HG03520 (cell line): ENCODE measurements at regions not wholly inside any gene's neighbourhood (a gene's known extent, or its start where the extent isn't known, plus 50 kb on each side); places are given as distances from the start of the nearest gene placed in this dataset.

Experiments
- ATAC-seq: cut with Tn5 transposase; IDR thresholded peaks from one replicate; pipeline ENCODE4 v1.9.1; 2021; ENCODE audit warnings: mild to moderate bottlenecking, moderate library complexity; ENCODE audit not compliant: unreplicated experiment

DNA sequence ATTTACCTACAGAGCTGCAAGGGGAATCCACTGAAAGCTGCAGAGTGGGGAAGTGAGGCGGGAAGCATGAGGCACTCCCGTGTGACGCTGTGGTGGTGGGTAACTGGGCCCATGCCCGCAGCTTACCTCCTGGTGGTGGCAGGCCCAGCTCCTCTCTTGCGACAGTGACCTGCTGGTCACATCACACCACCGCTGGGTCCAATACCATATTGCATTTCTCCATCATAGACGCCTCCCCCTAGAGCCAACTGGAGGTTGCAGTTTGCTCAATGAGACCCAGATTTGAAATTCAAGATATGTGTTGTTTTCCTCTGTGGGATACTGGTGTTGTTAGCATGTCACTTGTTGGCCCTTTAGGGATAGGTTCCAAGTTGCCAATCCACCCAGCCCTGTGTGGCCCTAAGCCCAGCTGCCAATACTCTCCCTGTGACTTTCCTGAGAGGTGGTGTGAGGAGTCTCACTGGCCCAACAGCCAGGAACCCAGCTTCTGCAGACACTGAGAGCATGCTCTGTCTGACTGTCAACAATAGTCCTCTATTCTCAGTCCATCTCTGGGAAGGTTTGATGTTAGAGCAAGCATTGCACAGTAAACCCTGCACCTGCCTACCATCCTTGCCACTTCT, 428.3 kb downstream of the GADD45G start:
- no peak for ATAC-seq

DNA sequence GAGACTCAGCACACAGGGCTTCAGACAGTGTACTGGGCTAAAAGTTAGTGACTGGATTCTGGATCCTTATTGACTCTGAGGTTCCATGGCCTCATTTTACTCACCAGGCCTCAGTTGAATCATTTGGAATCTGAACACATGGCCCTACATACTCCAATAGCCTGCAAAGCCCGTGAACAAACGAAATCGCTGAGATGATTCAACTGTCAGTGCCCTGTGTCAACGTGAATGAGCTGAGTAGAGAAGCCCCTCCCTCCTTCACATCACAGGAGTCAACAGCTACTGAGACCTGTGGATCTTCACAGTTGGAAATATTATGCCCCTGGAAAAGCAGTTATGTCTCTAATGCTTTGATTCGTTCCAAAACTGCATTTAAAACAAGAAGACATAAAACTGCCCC, 429.3 kb downstream of the GADD45G start:
- no peak for ATAC-seq

DNA sequence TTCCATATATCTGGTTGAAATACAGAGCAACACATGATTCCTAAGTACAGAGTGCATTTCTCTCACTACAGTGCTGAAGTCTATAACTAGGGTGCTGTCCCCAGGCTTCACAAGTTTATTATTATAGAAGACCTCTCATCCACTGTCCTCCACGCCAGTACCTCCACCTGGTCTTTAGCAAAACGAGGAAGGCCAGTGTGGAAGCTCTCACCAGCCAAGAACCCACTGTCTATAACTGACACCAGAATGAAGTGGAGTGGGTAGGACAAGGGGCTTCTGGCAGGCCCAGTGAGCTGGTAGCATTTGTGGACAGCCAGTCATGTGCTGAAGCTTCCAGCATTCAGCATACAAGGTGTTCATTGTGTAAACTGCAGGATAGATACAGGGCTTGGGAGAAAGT, 430.7 kb downstream of the GADD45G start:
- no peak for ATAC-seq

DNA sequence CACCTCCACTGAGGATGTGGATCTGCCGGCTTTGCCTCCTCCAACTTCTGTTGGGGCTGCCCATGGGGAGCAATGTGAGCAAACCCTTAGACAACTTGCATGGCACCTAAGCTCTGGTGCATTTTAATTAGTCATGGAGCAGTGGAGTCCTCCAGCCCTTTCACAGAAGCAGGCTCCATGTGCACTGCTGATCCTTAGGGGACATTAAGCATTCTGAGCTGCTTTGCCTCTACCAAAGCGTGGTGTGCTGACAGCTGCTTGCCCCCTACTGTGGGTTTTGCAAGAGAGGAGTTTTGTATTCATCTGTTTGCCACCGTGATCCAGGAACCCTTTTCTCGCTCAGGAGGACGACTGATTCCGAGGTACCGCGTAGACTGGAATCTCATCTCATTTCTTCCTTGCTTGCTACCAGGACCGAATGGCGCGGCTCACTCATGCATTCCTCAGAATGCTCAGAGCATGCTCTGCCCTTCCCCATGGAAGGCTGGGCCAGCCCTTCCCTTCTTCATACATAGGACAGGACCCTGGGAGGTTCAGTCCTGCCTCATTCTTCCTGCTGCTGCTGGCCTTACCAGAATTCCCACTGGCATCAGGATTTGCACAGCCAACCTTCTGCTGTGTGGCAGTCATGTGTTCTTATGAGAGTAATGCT, 432.5 kb downstream of the GADD45G start:
- no peak for ATAC-seq

DNA sequence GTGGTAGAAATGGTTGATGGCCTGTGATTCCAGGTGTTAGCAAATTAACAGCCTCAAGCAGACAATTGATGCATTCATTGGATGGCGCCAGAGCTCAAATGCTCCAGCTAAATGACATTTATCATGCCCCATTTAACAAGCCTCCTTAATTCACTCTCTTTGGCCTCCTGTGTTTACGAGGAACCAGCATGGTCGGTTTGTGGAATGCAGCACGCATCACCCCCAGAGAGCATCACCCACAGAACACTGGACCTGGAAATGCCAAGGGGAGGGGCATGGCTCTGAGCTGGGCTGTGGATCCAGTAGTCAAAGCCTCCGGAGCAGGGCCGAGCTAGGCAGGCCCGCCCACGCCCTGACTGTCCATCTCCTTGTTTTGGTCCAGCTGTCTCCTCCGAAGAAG, 434.0 kb downstream of the GADD45G start:
- no peak for ATAC-seq

DNA sequence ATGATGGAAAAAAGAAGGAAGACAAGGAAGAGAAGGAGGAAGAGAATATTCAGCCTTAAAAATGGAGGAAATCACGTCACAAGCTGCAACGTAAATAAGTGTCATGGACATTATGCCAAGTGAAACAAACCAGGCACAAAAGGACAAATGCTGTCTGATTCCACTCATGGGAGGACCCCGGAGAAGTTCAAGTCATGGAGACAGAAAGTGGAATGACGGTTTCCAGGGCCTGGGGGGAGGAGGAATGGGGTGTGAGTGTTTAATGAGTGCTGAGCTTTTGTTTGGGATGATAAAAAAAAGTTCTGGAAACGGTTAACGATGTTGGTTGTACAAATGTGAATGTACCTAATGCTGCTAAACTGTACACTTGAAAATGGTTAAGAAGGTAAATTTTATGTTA, 439.5 kb downstream of the GADD45G start:
- no peak for ATAC-seq

DNA sequence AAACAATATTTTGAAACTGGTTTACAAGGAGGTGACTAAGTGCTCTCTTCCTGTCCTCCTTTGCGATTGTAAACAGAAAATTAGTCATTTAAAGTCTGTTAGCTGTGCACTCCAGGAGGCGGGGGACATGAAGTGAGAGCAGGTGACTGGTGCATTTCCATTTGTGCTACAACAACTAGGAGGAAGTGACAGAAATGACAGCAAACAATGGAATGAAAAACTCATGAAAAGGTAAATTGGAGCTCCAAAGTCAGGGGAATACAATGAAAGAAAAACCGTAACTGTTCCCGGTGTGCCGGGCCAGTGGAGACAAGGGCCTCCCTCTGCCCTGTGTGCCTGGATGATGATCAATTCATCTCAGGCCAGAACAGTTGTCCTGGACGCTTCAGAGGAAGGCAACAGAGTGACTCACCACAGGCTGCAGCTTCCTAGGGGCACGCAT, 439.9 kb downstream of the GADD45G start:
- ATAC-seq: no peak

DNA sequence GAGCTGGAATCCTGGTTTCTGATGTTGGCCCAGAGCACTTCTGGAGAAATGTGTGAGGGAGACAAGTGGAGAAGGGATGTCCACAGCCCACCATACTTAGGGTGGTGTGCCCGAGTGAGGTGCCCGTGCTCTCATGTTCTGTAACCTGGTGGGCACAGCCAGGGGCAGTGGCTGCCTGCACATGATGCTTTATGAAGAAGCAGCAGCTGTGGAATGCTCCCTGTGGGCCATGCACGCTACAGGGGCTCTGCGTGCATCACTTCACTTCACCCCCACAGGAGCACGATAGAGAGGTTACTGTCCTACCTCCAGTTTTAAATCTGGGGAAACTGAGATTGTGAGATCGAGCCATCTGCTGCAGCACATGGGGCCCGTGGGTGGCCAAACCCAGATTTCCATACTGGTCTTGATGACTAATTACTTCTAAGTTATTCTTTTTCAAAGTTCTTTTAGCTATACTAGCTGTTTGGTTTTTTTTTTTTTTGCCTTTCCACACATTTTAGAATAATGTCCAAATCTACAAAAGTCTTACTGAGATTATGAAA, 441.6 kb downstream of the GADD45G start:
- no peak for ATAC-seq

DNA sequence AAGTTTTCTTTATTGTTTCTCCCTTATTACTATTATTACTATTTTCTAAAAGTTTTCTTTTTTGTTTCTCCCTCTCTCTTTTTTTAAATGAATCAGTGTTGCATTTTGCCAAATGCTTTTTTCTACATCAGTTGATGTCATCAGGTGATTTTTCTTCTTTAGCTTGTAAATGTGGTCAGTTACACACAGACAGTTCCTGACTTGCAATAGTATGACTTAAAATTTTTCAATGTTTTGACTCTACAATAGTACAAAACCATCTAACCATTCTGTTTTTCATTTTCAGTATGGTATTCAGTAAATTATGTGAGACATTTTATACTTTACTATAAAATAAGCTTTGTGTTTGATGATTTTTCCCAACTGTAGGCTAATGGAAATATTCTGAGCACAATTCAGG, 443.0 kb downstream of the GADD45G start:
- no peak for ATAC-seq

DNA sequence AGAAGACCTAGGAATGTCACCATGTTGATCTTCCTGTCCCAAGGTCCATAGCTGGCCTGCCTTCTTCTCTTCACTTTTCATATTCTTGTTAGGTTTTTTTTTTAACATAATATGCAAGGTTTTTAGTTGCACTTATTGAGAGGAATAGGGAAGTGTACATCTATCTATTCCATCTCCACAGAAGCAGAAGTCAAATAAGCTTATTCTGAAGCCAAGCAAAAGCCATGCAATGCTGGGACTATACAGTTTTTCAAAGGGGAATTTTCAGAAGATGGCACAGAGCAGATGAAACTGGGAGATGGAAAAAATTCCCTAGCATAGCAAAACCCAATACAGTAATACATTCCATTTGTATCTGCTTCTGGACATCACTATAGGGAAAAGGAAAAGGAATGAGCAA, 447.6 kb downstream of the GADD45G start:
- ATAC-seq: no peak

DNA sequence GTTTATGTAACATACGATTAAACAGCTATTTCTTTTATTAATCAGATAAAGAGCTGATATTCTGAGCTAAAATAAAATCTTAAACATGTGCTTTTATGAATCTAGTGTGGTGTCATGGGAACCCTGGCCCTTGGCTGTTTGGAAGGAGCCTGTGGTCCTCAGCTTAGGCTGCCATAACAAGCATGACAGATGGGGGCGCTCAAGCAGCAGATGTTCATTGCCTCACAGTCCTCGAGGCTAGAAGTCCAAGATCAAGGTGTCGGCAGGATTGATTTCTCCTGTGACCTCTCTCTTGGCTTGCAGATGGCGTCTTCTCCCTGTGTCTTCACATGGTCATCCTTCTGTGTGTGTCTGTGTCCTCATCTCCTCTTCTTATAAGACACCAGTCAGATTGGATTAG, 448.2 kb downstream of the GADD45G start:
- ATAC-seq: no peak

DNA sequence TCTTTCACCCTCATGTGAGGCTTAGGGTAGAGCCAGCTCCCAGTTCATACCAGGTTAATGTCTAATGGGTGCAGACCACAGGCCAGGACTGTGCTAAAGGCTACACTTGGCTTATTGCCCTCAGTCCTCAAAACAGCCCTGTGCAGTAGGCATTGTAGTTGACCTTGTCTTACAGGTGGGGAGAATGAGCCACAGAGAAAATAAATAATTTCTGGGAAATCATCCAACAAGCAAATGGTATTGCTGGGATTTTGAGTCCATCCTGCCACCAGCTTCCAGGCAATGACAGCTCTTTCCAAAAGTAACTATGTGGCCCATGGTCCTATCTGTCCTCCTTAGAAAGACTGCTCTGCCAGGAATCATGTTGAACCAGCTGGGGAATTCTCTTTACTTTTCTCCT, 450.0 kb downstream of the GADD45G start:
- ATAC-seq: no peak

DNA sequence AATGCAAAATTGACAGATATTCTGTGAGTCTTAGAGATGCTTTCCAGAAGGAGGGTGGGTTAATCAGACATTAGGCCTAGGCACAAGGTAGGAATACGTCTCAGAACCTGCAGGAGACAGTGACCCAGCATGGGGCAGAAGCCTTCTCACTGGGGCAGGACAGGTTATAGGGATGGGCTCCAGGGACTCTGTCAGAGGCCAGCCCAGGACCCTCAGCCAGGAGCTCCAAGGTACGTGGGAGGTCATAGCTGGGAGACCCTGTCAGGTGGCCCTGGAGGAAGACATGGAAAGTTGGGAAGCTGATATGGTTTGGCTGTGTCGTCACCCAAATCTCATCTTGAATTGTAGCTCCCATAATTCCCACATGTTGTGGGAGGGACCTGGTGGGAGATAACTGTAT, 450.4 kb downstream of the GADD45G start:
- ATAC-seq: no peak

DNA sequence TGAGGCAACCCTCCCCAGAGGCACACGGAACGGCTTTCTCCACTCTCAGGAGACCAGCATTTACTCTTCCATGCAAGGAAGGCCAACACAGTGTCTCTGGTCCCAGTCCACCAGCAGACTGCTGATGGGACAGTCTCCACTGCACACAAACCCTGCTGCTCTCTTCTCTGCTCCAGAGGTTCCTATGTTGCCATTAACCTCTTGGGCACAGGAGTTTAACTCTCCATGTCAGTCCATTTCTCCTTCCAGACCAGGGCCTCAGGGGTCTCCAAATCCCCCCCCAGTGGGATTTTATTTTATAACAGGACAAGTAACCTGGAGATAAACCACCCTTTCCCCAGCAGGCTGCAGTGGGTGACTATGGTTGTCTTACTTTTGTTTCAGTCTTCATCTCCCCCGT, 452.5 kb downstream of the GADD45G start:
- ATAC-seq: no peak

DNA sequence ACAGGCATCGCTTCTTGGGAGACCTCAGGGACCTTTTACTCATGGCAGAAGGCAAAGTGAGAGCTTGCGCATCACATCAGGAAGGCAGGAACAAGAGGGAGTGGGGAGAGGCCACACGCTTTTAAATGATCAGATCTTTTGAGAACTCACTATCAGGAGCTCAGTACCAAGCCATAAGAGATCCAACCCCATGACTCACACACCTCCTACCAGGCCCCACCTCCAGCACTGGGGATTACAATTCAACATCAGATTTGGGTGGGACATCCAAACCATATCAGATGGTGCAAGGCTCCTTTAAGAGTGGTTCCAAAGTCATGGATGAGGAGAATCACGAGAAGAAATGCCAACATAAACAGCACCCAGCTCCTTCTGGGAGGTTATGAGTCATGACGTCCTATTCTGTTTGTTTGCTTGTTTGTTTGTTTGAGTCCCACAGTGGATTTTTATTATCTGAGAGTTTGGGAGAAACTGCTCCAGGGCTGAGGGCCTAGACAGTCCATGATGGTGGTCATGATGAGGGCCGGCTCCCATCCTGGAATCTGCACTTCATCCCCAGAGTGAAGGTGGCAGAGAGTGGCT, 453.5 kb downstream of the GADD45G start:
- no peak for ATAC-seq

DNA sequence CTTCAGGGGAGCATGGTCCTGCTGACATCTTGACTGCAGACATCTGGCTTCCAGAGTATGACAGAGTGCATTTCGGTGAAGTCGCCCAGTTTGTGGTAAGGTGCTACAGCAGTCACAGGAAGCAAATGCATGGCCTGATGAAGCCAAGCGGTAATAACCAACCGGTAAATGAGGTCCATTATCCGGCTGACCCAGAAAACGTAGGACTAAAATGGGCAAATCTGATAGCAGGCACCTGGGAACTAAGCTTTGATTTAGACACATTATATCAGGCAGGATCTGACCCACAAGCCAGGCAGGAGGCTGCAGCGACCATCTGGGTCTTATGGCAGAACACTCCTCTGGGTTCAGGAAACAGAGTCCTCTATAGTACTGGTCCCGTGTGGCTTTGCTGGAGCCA, 454.6 kb downstream of the GADD45G start:
- no peak for ATAC-seq

DNA sequence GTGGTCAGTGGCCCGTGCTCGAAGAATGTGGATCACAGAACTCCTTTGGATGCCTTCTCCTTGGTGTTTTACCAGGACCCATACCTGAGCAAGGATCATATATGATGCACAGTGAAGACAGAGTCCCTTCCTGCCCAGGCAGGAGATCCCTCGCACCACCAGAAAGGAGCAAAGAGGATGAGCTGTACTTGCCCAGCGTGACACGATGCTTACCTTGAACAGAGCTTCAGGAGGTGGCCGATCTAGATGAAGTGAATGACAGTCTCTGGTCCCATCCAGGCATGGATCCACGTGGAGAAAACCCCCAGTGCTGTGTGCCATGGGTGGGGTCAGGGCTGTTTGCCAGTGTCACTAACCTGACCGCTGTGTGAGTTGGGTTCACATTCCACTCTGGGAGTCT, 455.4 kb downstream of the GADD45G start:
- ATAC-seq: no peak

DNA sequence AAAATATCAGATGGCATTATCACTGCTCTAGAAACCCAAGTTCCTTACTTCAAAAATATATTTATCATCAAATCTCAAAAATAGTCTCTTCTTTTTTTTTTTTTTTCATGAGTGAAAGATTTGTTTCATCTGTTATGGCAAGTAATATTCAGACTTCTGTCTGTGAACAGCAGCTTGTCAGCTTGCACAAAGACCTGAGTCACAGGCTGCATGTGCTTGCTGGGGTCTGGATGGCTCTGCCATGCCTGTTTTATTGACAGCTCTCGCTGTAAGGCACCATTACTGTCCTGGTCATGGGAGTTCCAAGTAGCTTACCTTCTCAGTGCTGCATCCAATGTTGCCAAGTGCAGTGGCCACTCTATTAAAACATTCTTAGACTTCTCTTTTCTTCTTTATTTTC, 456.4 kb downstream of the GADD45G start:
- no peak for ATAC-seq

DNA sequence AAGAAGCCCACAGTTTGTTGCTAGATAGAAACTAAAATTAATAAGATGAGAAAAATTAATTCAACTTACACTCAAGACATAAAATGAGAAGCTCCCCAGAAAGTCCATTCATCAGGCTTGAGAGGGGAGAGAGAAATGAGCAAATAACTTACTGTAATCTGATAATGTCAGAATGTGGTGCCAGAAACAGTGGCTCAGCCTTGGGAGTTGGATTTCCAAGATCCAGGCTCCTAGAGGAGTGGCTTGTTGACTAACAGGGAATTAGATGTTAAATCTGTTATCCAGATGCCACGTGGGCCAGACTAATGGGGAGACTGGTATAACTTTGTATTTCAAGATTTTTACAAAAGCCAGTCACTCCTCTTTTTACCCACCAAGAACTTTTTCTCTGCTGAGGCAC, 458.2 kb downstream of the GADD45G start:
- no peak for ATAC-seq

DNA sequence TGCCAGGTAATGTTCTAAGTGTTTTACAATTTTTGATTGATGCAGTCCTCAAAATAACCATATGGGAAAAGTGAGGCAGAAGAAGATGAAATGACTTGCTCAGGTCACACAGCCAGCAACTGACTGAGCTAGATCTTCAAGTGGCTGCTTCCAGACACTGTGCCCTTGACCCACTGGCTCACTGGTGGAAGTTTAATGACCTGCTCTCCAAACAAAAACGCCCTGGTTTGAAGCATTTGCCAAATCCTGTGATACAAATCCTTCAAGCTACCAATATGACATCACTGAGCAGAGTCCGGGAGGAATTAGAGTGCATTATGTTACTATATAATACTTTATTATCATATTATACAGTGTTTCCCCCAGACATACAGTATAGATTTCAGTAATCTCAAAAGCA, 459.4 kb downstream of the GADD45G start:
- no peak for ATAC-seq

DNA sequence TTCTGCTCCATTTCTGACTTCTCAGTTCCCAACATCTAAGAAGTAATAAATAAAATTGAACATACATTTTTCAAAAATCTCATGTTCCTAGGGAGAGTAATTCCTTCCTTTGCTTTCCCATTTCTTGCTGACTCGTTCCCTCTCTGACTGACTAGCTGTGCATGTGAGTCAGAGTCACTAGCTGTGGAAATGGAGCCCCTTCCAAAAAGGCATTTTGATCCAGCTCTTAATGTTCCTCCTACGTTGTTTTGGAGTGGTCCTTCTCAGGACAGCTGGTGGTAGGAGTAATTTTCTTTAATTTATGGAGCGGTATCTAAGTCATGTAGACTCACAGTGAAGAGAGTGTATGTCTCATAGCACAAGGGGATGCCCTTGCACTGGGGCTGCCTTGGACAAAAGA, 460.2 kb downstream of the GADD45G start:
- no peak for ATAC-seq

DNA sequence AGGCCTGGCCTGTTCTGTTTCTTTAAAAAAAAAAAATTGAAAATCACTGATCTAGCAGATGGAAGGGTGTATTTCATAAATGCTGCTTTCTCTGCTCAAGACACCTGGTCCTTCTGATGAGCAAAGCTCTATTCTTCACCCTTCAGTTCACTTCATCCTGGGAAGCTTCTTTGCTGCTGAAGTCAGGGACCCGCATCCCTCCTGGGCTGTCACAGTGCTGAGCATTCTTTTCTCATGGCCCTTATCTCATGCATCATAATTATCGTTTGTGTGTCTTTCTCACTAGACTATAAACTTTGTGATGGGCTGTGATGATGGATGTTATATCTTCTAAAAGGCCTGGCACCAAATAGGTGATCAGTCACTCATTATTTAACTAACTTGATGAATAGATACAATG, 461.0 kb downstream of the GADD45G start:
- no peak for ATAC-seq
